Gastrocnemius medialis (tissue), 4 donors: ENCODE measurements at regions not wholly inside any gene's neighbourhood (a gene's known extent, or its start where the extent isn't known, plus 50 kb on each side); places are given as distances from the start of the nearest gene placed in this dataset.

Experiments used
- ATAC-seq, 2 donors: fragments of 150-250 bp; one replicate each; pipeline ENCODE4 v1.9.1; 2016
- DNase-seq, 2 donors: peaks; one replicate each; pipeline ENCODE4 v3.0.0-alpha.2; 2019
- H3K27ac ChIP-seq, 4 donors: fragments of 200-600 bp; sonication (generic); 1 replicate in 1 of 4; 2 replicates in 3 of 4; pipeline ENCODE4 v1.5.1; 2016 to 2018; ENCODE audit warnings: mild to moderate bottlenecking in 2 of 4, moderate library complexity in 1 of 4
- H3K27me3 ChIP-seq, 3 donors: fragments of 200-600 bp; sonication (generic) in 2 of 3; 1 replicate in 1 of 3; 2 replicates in 2 of 3; pipeline versions ENCODE4 v1.5.1 to v1.6.0; 2016 to 2019; ENCODE audit warnings: mild to moderate bottlenecking in 1 of 3, moderate library complexity in 1 of 3
- H3K36me3 ChIP-seq, 2 donors: fragments of 200-600 bp; sonication (generic) in 1 of 2; one replicate each; pipeline ENCODE4 v1.5.1; 2017 to 2018
- H3K4me1 ChIP-seq, 2 donors: fragments of 200-600 bp; sonication (generic) in 1 of 2; one replicate each; pipeline ENCODE4 v1.5.1; 2016 to 2017; ENCODE audit warnings: mild to moderate bottlenecking in 2 of 2
- H3K4me3 ChIP-seq, 4 donors: fragments of 200-600 bp; sonication (generic) in 3 of 4; 1 replicate in 1 of 4; 2 replicates in 3 of 4; pipeline ENCODE4 v1.5.1; 2016 to 2019; ENCODE audit warnings: mild to moderate bottlenecking in 2 of 4
- H3K9me3 ChIP-seq, 3 donors: fragments of 200-600 bp; sonication (generic) in 2 of 3; 1 replicate in 1 of 3; 2 replicates in 2 of 3; pipeline ENCODE4 v1.5.1; 2016 to 2019
- POLR2A ChIP-seq, 2 donors: fragments of 450-650 bp; IDR thresholded peaks; one replicate each; pipeline ENCODE4 v1.6.1; 2017; ENCODE audit warnings: antibody characterized with exemption in 2 of 2, mild to moderate bottlenecking in 2 of 2, moderate library complexity in 2 of 2
- in situ Hi-C, 4 donors: fragments of 200-750 bp; cut with MboI; loops; one replicate each; pipeline versions ENCODE4 v1.15.0 to v1.8.0; 2017; ENCODE audit warnings: low sequenced_read_pairs in 4 of 4
- intact Hi-C: fragments of 100-400 bp; cut with DNase I; formaldehyde crosslinking; loops from one replicate; pipeline ENCODE4 v1.15.1; 2023; ENCODE audit warnings: low total_unique reads
- TF ChIP-seq, protein P1 (sequence below), 5 experiments: fragments of 450-650 bp in 3 of 5; fragments of 200-600 bp in 2 of 5; sonication (generic) in 2 of 5; IDR thresholded peaks in 4 of 5; conservative IDR thresholded peaks in 1 of 5; 1 replicate in 4 of 5; 2 replicates in 1 of 5; pipeline ENCODE4 v1.5.1; 2016 to 2019; ENCODE audit warnings: antibody characterized with exemption in 5 of 5, mild to moderate bottlenecking in 3 of 5, moderate library complexity in 3 of 5

DNA sequence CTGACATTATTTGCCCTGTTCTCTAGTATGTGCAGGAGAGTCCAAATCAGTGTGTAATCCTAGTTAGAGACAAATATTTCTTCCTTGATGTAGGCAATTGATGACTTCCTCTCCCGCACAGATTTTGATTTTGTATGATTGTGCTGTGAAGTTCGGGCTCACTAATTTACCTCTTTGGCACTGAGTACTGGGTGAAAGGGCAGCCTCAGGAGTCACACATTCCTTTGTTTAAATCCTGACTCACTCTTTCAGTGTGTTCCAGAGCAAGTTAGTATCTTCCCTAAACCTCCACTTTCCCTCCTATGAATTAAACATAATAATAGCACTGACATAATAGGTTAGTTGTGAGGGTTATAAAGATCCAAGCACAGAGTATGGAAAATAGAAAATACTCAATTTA, 269.7 kb downstream of the ISL1 start:
- TF ChIP-seq POLR2A (IDR thresholded peaks at IDR 0.05), result no peak
- TF ChIP-seq, protein P1, sequence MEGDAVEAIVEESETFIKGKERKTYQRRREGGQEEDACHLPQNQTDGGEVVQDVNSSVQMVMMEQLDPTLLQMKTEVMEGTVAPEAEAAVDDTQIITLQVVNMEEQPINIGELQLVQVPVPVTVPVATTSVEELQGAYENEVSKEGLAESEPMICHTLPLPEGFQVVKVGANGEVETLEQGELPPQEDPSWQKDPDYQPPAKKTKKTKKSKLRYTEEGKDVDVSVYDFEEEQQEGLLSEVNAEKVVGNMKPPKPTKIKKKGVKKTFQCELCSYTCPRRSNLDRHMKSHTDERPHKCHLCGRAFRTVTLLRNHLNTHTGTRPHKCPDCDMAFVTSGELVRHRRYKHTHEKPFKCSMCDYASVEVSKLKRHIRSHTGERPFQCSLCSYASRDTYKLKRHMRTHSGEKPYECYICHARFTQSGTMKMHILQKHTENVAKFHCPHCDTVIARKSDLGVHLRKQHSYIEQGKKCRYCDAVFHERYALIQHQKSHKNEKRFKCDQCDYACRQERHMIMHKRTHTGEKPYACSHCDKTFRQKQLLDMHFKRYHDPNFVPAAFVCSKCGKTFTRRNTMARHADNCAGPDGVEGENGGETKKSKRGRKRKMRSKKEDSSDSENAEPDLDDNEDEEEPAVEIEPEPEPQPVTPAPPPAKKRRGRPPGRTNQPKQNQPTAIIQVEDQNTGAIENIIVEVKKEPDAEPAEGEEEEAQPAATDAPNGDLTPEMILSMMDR (IDR thresholded peaks at IDR 0.05 in 4 of 5, conservative IDR thresholded peaks at IDR 0.05 in 1 of 5), result no peak
- H3K27ac ChIP-seq, result no peak overlapping the region
- no peaks in the 10 kb centered on the region for H3K36me3 ChIP-seq
- H3K4me1 ChIP-seq, result no peaks in the 10 kb centered on the region
- ATAC-seq (no peak), DNase-seq (no peak)
- no peaks in the 10 kb centered on the region for H3K9me3 ChIP-seq
- in situ Hi-C loops (no loop called here), intact Hi-C loops (no loop called here)
- H3K4me3 ChIP-seq, result no peak overlapping the region
- no peaks in the 10 kb centered on the region for H3K27me3 ChIP-seq

GRCh38 chr5:51657340-51658240, 274.3 kb downstream of the ISL1 start:
- H3K4me1 ChIP-seq, result no peaks in the 10 kb centered on the region
- intact Hi-C loops (no loop called here), in situ Hi-C loops (no loop called here)
- H3K27me3 ChIP-seq, result no peaks in the 10 kb centered on the region
- no peaks in the 10 kb centered on the region for H3K9me3 ChIP-seq
- no peak overlapping the region for H3K27ac ChIP-seq
- ATAC-seq, result no peak
- TF ChIP-seq POLR2A (IDR thresholded peaks at IDR 0.05), result no peak
- TF ChIP-seq, protein P1 (IDR thresholded peaks at IDR 0.05 in 4 of 5, conservative IDR thresholded peaks at IDR 0.05 in 1 of 5), result no peak
- DNase-seq, result no peak
- H3K4me3 ChIP-seq, result no peak overlapping the region
- no peaks in the 10 kb centered on the region for H3K36me3 ChIP-seq

DNA sequence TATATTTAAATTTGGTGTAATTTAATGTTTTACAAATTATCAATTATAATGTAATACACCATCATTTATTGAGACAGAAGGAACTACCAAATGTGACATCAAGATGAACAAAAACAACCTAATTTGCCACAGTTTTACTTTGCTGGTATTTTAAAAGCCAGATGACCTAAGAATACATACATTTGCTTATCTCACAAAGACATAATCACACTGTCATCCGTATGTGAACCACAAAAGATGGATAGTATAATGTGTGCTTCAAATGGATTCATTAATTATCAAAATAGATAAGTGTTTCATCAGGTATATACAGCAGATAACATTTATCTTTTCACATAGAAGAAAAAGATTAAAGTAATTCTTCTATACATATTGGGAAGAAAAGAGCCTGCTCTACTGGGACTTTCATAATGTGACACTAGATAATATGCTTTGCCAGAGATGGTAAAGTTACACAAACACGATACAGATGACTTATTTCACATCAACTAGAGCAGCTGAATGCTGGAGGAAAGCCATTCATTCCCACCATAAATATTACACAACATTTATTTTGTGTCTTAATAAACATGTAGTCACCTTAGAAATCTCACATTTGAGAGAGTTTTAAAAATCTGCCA, 278.5 kb downstream of the ISL1 start:
- TF ChIP-seq POLR2A (IDR thresholded peaks at IDR 0.05), result no peak
- TF ChIP-seq, protein P1 (IDR thresholded peaks at IDR 0.05 in 4 of 5, conservative IDR thresholded peaks at IDR 0.05 in 1 of 5), result no peak
- Histone ChIP-seq H3K36me3 (no peaks in the 10 kb centered on the region), H3K4me1 (no peaks in the 10 kb centered on the region), H3K27me3 (no peaks in the 10 kb centered on the region), H3K27ac (no peak overlapping the region), H3K9me3 (no peaks in the 10 kb centered on the region), H3K4me3 (no peak overlapping the region)
- intact Hi-C loops (no loop called here), in situ Hi-C loops (no loop called here)
- ATAC-seq, result no peak
- DNase-seq, result no peak

GRCh38 chr5:51664491-51665250, 281.4 kb downstream of the ISL1 start:
- Histone ChIP-seq H3K27me3 (no peaks in the 10 kb centered on the region), H3K36me3 (no peaks in the 10 kb centered on the region), H3K4me1 (no peaks in the 10 kb centered on the region), H3K4me3 (no peak overlapping the region), H3K27ac (no peak overlapping the region), H3K9me3 (no peaks in the 10 kb centered on the region)
- no peak for ATAC-seq
- in situ Hi-C loops (no loop called here), intact Hi-C loops (no loop called here)
- DNase-seq, result no peak
- no peak for TF ChIP-seq POLR2A (IDR thresholded peaks at IDR 0.05)
- TF ChIP-seq, protein P1 (IDR thresholded peaks at IDR 0.05 in 4 of 5, conservative IDR thresholded peaks at IDR 0.05 in 1 of 5), result no peak
